ENCODE measurements at regions not wholly inside any gene's neighbourhood (a gene's known extent, or its start where the extent isn't known, plus 50 kb on each side); places are given as distances from the start of the nearest gene placed in this dataset.

DNA sequence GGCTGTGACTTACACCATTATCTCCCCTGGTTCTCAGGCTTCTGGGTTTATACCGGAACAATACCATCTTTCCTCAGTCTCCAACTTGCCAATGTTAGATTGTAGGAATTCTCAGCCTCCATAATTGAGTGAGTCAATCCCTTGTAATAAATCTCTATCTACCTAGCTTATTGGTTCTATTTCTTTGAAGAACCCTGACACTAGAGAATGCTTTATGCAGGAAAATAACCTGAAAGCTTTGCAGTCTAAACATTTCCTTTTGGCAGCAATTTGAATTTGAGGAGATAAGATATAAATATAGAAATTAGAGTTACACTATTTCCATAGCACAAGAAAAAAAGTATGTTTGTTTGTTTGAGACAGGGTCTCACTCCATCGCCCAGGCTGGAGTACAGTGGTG lies 278.1 kb upstream of the CDH18 start:
- TF ChIP-seq, protein P1, sequence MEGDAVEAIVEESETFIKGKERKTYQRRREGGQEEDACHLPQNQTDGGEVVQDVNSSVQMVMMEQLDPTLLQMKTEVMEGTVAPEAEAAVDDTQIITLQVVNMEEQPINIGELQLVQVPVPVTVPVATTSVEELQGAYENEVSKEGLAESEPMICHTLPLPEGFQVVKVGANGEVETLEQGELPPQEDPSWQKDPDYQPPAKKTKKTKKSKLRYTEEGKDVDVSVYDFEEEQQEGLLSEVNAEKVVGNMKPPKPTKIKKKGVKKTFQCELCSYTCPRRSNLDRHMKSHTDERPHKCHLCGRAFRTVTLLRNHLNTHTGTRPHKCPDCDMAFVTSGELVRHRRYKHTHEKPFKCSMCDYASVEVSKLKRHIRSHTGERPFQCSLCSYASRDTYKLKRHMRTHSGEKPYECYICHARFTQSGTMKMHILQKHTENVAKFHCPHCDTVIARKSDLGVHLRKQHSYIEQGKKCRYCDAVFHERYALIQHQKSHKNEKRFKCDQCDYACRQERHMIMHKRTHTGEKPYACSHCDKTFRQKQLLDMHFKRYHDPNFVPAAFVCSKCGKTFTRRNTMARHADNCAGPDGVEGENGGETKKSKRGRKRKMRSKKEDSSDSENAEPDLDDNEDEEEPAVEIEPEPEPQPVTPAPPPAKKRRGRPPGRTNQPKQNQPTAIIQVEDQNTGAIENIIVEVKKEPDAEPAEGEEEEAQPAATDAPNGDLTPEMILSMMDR (IDR thresholded peaks at IDR 0.05; ENCODE audit: insufficient read depth, low read depth, low read length), result no peak
- no peak for TF ChIP-seq EZH2 (IDR thresholded peaks at IDR 0.05; ENCODE audit: insufficient read depth, low read length)
